H7 (cell line): ENCODE measurements at regions not wholly inside any gene's neighbourhood (a gene's known extent, or its start where the extent isn't known, plus 50 kb on each side); places are given as distances from the start of the nearest gene placed in this dataset.

Experiments
- DNase-seq: peaks from one replicate; pipeline ENCODE4 v3.0.0; 2012
- H3K27me3 ChIP-seq: 2 replicates; pipeline ENCODE4 v1.6.0; 2011; ENCODE audit warnings: mild to moderate bottlenecking, low read length; ENCODE audit not compliant: control insufficient read depth, insufficient read depth
- H3K36me3 ChIP-seq: replicated peaks from 2 replicates; pipeline ENCODE4 v1.5.1; 2011; ENCODE audit warnings: low read length; ENCODE audit not compliant: control insufficient read depth, insufficient read depth
- H3K4me3 ChIP-seq: 2 replicates; pipeline ENCODE4 v1.5.1; 2011; ENCODE audit warnings: low read depth, mild to moderate bottlenecking, control low read depth, low read length, moderate library complexity; ENCODE audit not compliant: insufficient read depth

DNA sequence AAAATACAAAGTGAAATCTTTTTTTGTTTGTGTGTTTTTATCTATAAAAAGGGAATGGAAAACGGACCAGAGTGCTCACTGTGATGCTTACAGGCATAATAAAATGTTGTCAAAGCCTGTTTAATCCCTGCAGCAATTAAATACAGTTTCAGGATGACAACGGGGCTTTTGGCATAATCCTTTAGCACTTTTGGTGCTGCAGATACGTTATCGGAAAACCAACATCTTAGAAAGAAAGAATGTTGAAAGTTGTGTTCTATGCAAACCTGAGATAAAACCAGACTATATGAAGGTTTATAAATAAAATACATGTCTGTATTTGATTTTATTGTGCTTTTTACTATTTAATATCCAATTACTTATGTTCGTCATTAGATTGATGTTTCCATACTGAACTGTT lies 307.4 kb upstream of the DAB2 start:
- Histone ChIP-seq H3K36me3 (no peaks in the 10 kb centered on the region), H3K4me3 (no peak overlapping the region), H3K27me3 (no peaks in the 10 kb centered on the region)
- DNase-seq, result no peak

DNA sequence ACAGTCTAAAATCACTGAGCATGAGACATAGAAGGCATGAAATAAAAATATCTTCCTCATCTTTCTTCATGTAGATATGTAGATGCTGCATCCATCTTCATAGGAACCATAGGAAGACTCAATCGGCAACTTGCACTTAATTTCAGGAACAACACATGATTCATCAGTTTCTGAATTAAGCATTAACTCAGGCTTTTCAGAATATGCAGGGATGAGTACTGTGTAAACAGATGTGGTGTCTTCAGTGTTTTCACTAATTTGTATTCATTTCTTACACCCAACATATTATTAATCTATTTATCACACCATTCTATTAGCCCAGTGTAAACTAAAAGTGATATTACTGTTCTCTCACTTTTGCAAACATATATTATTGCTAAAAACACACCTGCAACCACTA lies 305.9 kb upstream of the DAB2 start:
- Histone ChIP-seq H3K36me3 (no peaks in the 10 kb centered on the region), H3K4me3 (no peak overlapping the region), H3K27me3 (no peaks in the 10 kb centered on the region)
- no peak for DNase-seq

DNA sequence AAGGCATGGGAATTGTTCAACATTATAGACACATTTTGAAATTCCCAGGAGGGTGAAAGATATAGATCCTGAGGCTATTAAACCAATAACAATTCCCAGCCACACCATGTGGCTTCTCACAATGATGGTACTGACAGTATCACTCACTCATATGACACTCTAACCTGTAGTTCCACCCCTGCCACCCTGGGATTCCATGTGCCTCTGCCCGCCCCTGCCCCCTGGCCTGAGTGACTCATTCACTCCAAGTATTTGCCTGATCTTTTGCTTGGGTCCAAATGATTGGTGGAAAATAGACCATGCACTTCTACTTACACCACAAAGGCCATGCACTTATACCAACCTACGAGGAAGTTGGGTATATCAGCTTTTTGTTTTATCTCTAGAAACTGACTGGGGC lies 305.2 kb upstream of the DAB2 start:
- DNase-seq, result no peak
- no peak overlapping the region for H3K4me3 ChIP-seq
- H3K36me3 ChIP-seq, result no peaks in the 10 kb centered on the region
- no peaks in the 10 kb centered on the region for H3K27me3 ChIP-seq

- Histone ChIP-seq H3K36me3 (no peaks in the 10 kb centered on the region), H3K4me3 (no peak overlapping the region), H3K27me3 (no peaks in the 10 kb centered on the region)
- no peak for DNase-seq
Observed at GRCh38 chr5:39726467-39726866, 301.7 kb upstream of the DAB2 start.

GRCh38 chr5:39721394-39721793 lies 296.6 kb upstream of the DAB2 start:
- peak; percentile 8 for DNase-seq
- H3K27me3 ChIP-seq, result no peaks in the 10 kb centered on the region

GRCh38 chr5:39720136-39720535 lies 295.4 kb upstream of the DAB2 start:
- H3K4me3 ChIP-seq, result no peak overlapping the region
- no peak for DNase-seq

More at GRCh38 chr5:39721394-39721793, 296.6 kb upstream of the DAB2 start:
- Histone ChIP-seq H3K36me3 (no peaks in the 10 kb centered on the region), H3K4me3 (no peak overlapping the region)

GRCh38 chr5:39717176-39717897 lies 292.6 kb upstream of the DAB2 start:
- no peaks in the 10 kb centered on the region for H3K36me3 ChIP-seq
- no peak for DNase-seq
- no peak overlapping the region for H3K4me3 ChIP-seq
- no peaks in the 10 kb centered on the region for H3K27me3 ChIP-seq

More at GRCh38 chr5:39720136-39720535, 295.4 kb upstream of the DAB2 start:
- no peaks in the 10 kb centered on the region for H3K27me3 ChIP-seq
- H3K36me3 ChIP-seq, result no peaks in the 10 kb centered on the region

- H3K36me3 ChIP-seq, result no peaks in the 10 kb centered on the region
- H3K27me3 ChIP-seq, result no peaks in the 10 kb centered on the region
- no peak overlapping the region for H3K4me3 ChIP-seq
- DNase-seq, result peak; percentile 59
Observed at GRCh38 chr5:39716532-39717028, 291.8 kb upstream of the DAB2 start.

DNA sequence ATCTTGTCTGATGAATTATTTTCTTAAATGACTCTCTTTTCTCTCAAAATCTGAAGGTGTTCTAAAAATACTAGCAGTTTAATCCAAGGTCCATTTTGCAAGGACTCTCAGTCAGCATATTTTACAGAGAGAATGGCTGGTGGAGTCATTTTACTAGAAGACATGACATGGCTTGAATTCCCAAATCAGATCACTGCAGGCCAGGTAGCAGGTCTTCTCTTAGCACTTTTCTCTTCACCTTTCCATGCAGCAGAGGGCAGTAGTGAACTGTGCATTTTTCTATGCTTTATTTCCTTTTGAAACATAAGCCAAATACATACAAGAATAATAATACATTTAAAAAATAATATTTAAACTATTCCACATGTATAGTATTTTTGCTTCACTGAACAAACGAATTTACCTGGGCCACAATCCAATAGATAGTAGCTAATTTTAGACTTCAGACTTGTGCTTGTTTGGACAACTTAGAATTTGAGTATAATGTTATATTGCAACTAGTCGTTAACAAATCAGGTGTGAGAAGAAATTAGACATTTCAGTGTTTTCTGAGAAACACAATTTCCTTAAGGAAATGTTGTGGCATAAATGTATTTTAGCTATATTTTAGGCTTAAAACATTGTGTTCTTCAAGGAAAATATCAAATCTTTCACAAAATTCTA lies 289.4 kb upstream of the DAB2 start:
- DNase-seq, result peak; percentile 33
- Histone ChIP-seq H3K36me3 (no peaks in the 10 kb centered on the region), H3K4me3 (no peak overlapping the region), H3K27me3 (no peaks in the 10 kb centered on the region)

- DNase-seq, result no peak
- Histone ChIP-seq H3K27me3 (no peaks in the 10 kb centered on the region), H3K36me3 (no peaks in the 10 kb centered on the region), H3K4me3 (no peak overlapping the region)
Observed at GRCh38 chr5:39713250-39713916, 288.6 kb upstream of the DAB2 start.

GRCh38 chr5:39712316-39713249 lies 287.8 kb upstream of the DAB2 start:
- no peaks in the 10 kb centered on the region for H3K36me3 ChIP-seq
- no peak for DNase-seq

DNA sequence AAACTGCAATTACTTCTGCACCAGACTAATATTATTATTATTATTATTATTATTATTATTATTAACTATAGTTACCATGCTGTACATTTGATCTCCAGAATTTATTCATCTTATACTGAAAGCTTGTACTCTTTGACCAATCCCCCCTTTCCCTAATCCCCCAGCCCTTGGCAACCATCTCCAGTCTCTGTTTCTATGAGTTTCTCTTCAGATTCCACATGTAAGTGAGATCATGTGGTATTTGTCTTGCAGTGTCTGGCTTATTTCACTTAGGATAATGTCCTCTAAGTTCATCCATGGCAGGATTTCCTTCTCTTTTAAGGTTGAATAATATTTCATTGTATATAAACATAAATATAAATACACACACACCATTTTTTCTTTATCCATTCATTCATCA lies 287.0 kb upstream of the DAB2 start:
- Histone ChIP-seq H3K27me3 (no peaks in the 10 kb centered on the region), H3K4me3 (no peak overlapping the region), H3K36me3 (no peaks in the 10 kb centered on the region)
- DNase-seq, result no peak

More at GRCh38 chr5:39712316-39713249, 287.8 kb upstream of the DAB2 start:
- no peak overlapping the region for H3K4me3 ChIP-seq
- H3K27me3 ChIP-seq, result no peaks in the 10 kb centered on the region

- no peaks in the 10 kb centered on the region for H3K27me3 ChIP-seq
- DNase-seq, result no peak
- no peaks in the 10 kb centered on the region for H3K36me3 ChIP-seq
- H3K4me3 ChIP-seq, result no peak overlapping the region
Observed at GRCh38 chr5:39709032-39709431, 284.3 kb upstream of the DAB2 start.

- no peak for DNase-seq
- no peak overlapping the region for H3K4me3 ChIP-seq
- H3K27me3 ChIP-seq, result no peaks in the 10 kb centered on the region
- no peaks in the 10 kb centered on the region for H3K36me3 ChIP-seq
Observed at GRCh38 chr5:39702928-39703327, 278.1 kb upstream of the DAB2 start.
